T-helper 1 cell treated with Interleukin-12 subunit alpha and Interleukin-12 subunit beta and Interleukin-4 antibody, amounts not matched to agents 30 μg/mL and 1 μg/mL, for 36 hours (primary cell): ENCODE measurements at regions not wholly inside any gene's neighbourhood (a gene's known extent, or its start where the extent isn't known, plus 50 kb on each side); places are given as distances from the start of the nearest gene placed in this dataset.
A peak's percentile ranks its signal among the peaks of the same experiment; 100 is the strongest.

Experiments used
- H3K27ac Mint-ChIP-seq: one replicate; pipeline ENCODE4 v1.8.0; 2021; ENCODE audit warnings: mild to moderate bottlenecking, mixed read lengths
- H3K27me3 Mint-ChIP-seq: one replicate; pipeline ENCODE4 v1.8.0; 2021; ENCODE audit warnings: low read depth, mixed read lengths
- H3K36me3 Mint-ChIP-seq: one replicate; pipeline ENCODE4 v1.8.0; 2021; ENCODE audit warnings: low read depth, mixed read lengths
- H3K4me1 Mint-ChIP-seq: one replicate; pipeline ENCODE4 v1.8.0; 2021; ENCODE audit warnings: low read depth, mixed read lengths
- H3K4me3 Mint-ChIP-seq: one replicate; pipeline ENCODE4 v1.8.0; 2021; ENCODE audit warnings: mild to moderate bottlenecking, moderate library complexity, mixed read lengths
- H3K9me3 Mint-ChIP-seq: one replicate; pipeline ENCODE4 v1.8.0; 2021; ENCODE audit warnings: mixed read lengths

- peak overlapping the region; percentile 74 for H3K27ac Mint-ChIP-seq
- H3K27me3 Mint-ChIP-seq, result peaks cover 21% of the 10 kb centered on the region
- no peaks in the 10 kb centered on the region for H3K9me3 Mint-ChIP-seq
- no peaks in the 10 kb centered on the region for H3K36me3 Mint-ChIP-seq
- peak overlapping the region; percentile 44 for H3K4me3 Mint-ChIP-seq
- peaks cover 26% of the 10 kb centered on the region for H3K4me1 Mint-ChIP-seq
These were observed 92.9 kb upstream of the IER5L start for GRCh38 chr9:129270903-129271431.

GRCh38 chr9:129270205-129270604 is 92.1 kb upstream of the IER5L start:
- peaks cover 26% of the 10 kb centered on the region for H3K4me1 Mint-ChIP-seq
- H3K27me3 Mint-ChIP-seq, result peaks cover 13% of the 10 kb centered on the region
- H3K9me3 Mint-ChIP-seq, result no peaks in the 10 kb centered on the region
- no peaks in the 10 kb centered on the region for H3K36me3 Mint-ChIP-seq
- peak overlapping the region; percentile 74 for H3K27ac Mint-ChIP-seq
- H3K4me3 Mint-ChIP-seq, result peak overlapping the region; percentile 44

GRCh38 chr9:129267141-129267540 is 89.1 kb upstream of the IER5L start:
- no peaks in the 10 kb centered on the region for H3K36me3 Mint-ChIP-seq
- no peak overlapping the region for H3K27ac Mint-ChIP-seq
- no peak overlapping the region for H3K4me3 Mint-ChIP-seq
- H3K9me3 Mint-ChIP-seq, result no peaks in the 10 kb centered on the region
- H3K27me3 Mint-ChIP-seq, result no peaks in the 10 kb centered on the region
- peaks cover 25% of the 10 kb centered on the region for H3K4me1 Mint-ChIP-seq

GRCh38 chr9:129266536-129266935 is 88.5 kb upstream of the IER5L start:
- Mint-ChIP-seq H3K4me3 (no peak overlapping the region), H3K9me3 (no peaks in the 10 kb centered on the region), H3K36me3 (no peaks in the 10 kb centered on the region), H3K4me1 (peaks cover 27% of the 10 kb centered on the region), H3K27ac (no peak overlapping the region), H3K27me3 (no peaks in the 10 kb centered on the region)

GRCh38 chr9:129264388-129264787 is 86.3 kb upstream of the IER5L start:
- Mint-ChIP-seq H3K4me1 (peaks cover 24% of the 10 kb centered on the region), H3K4me3 (no peak overlapping the region), H3K27me3 (peaks cover 13% of the 10 kb centered on the region), H3K27ac (no peak overlapping the region), H3K36me3 (no peaks in the 10 kb centered on the region), H3K9me3 (no peaks in the 10 kb centered on the region)

DNA sequence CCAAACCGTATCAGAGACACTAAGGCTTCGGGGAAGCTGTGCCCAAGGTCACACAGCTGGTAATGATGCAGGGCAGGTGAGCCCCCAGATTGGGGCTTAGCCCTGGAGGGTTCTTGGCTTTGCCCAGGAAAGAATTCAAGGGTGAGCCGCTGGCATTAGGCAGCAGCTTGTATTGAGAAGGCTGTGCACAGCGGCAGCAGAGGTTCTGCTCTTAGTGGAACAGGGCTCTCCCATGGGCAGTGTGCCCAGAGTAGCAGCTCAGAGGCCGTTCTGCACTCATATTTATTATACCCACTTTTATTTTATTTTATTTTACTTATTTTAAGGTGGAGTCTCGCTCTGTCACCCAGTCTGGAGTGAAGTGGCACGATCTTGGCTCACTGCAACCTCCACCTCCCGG is 85.8 kb upstream of the IER5L start:
- Mint-ChIP-seq H3K4me3 (no peak overlapping the region), H3K9me3 (no peaks in the 10 kb centered on the region), H3K36me3 (no peaks in the 10 kb centered on the region), H3K27ac (no peak overlapping the region), H3K4me1 (peaks cover 26% of the 10 kb centered on the region), H3K27me3 (peaks cover 18% of the 10 kb centered on the region)

DNA sequence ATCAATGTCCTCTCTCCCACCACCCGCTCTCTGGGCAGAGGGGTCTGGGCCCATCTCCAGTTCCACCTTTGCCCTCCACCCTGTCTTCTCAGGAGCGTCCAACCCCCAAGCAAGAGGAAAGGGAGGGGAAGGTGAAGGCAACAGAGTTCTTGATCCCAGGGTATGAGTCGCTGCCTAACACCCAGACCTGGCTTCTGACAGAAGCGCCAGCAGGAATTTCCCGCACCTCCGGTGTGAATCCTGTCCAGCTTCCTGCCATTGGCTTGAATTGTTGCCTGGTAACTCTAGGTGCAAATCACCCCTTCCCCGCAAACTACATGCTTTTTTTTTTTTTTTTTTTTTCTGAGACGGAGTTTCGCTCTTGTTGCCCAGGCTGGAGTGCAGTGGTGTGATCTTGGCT is 84.2 kb upstream of the IER5L start:
- H3K36me3 Mint-ChIP-seq, result no peaks in the 10 kb centered on the region
- H3K27me3 Mint-ChIP-seq, result peaks cover 26% of the 10 kb centered on the region
- H3K4me3 Mint-ChIP-seq, result no peak overlapping the region
- peaks cover 25% of the 10 kb centered on the region for H3K4me1 Mint-ChIP-seq
- H3K9me3 Mint-ChIP-seq, result no peaks in the 10 kb centered on the region
- no peak overlapping the region for H3K27ac Mint-ChIP-seq

DNA sequence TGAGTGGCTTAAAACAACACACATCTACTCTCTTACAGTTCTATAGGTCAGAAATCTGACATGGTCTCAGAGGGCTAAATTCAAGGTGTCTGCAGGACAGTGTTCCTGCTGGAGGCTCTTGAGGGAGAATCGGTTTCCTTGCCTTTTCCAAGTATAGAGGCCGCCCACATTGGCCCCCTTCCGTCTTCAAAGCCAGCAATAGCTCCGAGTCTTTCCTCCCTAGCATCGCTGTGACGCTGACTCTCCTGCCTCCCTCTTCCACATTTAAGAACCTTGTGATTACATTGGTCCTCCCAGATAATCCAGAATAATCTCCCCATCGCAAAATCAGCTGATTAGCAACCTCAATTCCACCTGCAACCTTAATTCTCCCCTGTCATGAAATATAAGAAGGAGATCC is 81.3 kb upstream of the IER5L start:
- H3K9me3 Mint-ChIP-seq, result no peaks in the 10 kb centered on the region

GRCh38 chr9:129258823-129259301 is 80.8 kb upstream of the IER5L start:
- no peaks in the 10 kb centered on the region for H3K36me3 Mint-ChIP-seq
- H3K27me3 Mint-ChIP-seq, result peaks cover 40% of the 10 kb centered on the region
- H3K9me3 Mint-ChIP-seq, result no peaks in the 10 kb centered on the region
- H3K27ac Mint-ChIP-seq, result no peak overlapping the region
- peaks cover 25% of the 10 kb centered on the region for H3K4me1 Mint-ChIP-seq
- H3K4me3 Mint-ChIP-seq, result peak overlapping the region; percentile 67

More for the DNA sequence above, 81.3 kb upstream of the IER5L start:
- Mint-ChIP-seq H3K4me1 (peaks cover 25% of the 10 kb centered on the region), H3K36me3 (no peaks in the 10 kb centered on the region), H3K4me3 (peak overlapping the region; percentile 67), H3K27ac (no peak overlapping the region), H3K27me3 (peaks cover 40% of the 10 kb centered on the region)

- no peak overlapping the region for H3K27ac Mint-ChIP-seq
- H3K9me3 Mint-ChIP-seq, result no peaks in the 10 kb centered on the region
- no peaks in the 10 kb centered on the region for H3K36me3 Mint-ChIP-seq
- H3K4me3 Mint-ChIP-seq, result peak overlapping the region; percentile 54
- H3K27me3 Mint-ChIP-seq, result peaks cover 40% of the 10 kb centered on the region
- peaks cover 25% of the 10 kb centered on the region for H3K4me1 Mint-ChIP-seq
These were observed 80.2 kb upstream of the IER5L start for GRCh38 chr9:129258124-129258822.

DNA sequence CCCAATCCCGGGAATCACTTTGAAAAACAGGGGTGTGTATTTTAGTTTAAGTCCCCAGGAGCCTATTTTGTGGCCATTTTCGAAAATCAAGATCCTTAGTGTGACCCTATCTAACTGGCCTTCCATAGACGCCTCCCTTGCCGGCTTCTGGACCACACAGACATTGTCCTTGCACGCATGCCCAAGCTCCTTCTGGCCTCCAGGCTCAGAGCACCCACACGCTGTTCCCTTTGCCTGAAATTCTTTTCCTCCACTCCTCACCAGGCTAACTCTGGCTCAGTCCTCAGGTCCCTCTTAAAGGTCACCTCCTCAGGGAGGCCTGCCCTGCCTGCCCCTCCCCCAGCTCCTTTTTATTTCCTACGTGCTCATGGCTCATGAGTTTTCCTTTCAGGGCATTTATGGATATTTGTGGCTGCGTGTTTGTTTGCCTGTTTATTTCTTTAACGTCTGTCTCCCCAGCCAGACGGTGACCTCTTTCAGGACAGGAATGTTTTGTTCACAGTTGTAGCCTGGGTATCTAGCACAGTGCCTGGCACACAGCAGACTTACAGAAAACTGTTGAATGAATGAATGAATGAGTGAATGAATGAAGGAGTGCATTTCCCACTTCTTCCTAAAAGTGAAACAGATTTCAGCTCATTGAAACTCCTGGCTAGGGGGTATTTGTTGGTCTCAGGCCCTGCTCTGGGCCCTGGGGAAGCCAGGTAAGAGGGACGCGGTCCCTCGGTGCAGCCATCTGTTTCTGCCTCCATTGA is 79.1 kb upstream of the IER5L start:
- peaks cover 40% of the 10 kb centered on the region for H3K27me3 Mint-ChIP-seq
- H3K27ac Mint-ChIP-seq, result no peak overlapping the region
- peaks cover 24% of the 10 kb centered on the region for H3K4me1 Mint-ChIP-seq
- H3K9me3 Mint-ChIP-seq, result no peaks in the 10 kb centered on the region
- no peak overlapping the region for H3K4me3 Mint-ChIP-seq
- no peaks in the 10 kb centered on the region for H3K36me3 Mint-ChIP-seq

DNA sequence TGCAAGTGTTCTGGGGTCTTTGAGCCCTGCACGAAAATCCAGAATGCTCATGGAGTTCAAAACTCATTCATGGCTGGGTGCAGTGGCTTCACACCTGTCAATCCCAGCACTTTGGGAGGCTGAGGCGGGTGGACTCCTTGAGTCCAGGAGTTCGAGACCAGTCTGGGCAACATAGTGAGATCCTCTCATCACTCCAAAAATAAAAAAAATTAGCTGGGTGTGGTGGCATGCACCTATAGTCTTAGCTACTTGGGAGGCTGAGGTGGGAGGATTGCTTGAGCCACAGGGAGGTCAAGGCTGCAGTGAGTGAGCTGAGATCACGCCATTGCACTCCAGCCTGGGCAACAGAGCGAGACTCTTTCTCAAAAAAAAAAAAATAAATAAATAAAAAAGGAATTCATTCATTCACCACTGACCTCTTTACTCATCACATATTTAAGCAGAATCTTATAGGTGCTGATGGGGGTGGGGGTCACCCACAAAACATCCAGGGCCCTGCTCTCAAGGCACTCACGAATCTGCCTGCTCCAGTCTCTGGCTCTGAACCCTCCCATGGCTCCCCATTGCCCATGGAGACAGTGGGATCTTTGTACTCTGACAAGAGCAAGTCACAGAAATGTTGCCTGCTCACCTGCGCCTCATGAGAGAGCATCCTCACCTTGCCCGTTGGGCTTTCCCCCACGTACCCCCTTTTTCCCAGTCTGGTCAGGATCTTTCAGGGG is 76.7 kb upstream of the IER5L start:
- H3K36me3 Mint-ChIP-seq, result no peaks in the 10 kb centered on the region
- peaks cover 45% of the 10 kb centered on the region for H3K27me3 Mint-ChIP-seq
- no peaks in the 10 kb centered on the region for H3K9me3 Mint-ChIP-seq
- peaks cover 12% of the 10 kb centered on the region for H3K4me1 Mint-ChIP-seq
- H3K27ac Mint-ChIP-seq, result no peak overlapping the region
- H3K4me3 Mint-ChIP-seq, result no peak overlapping the region

- Mint-ChIP-seq H3K27ac (no peak overlapping the region), H3K9me3 (no peaks in the 10 kb centered on the region), H3K4me3 (no peak overlapping the region), H3K4me1 (peaks cover 4% of the 10 kb centered on the region), H3K27me3 (peaks cover 43% of the 10 kb centered on the region), H3K36me3 (no peaks in the 10 kb centered on the region)
These were observed 75.8 kb upstream of the IER5L start for GRCh38 chr9:129253803-129254381.
